Endothelial cell of umbilical vein (primary cell): ENCODE measurements at regions not wholly inside any gene's neighbourhood (a gene's known extent, or its start where the extent isn't known, plus 50 kb on each side); places are given as distances from the start of the nearest gene placed in this dataset.

Experiments used
- BruUV-seq: library from RNA; stranded (reverse); fragments of 400-500 nt; replicated peaks from 2 replicates; lab custom pipeline; 2021; lab: Mats Ljungman, UMichigan
- CTCF ChIA-PET: fragments of 300-600, 350-600 bp; sonication (Branson Sonifier 250); formaldehyde crosslinking; loops from one replicate; lab custom pipeline; 2021; ENCODE audit warnings: antibody characterized with exemption, inconsistent platforms; lab: Charles Lee
- POLR2A ChIA-PET: fragments of 300-600, 350-600 bp; sonication (Branson Sonifier 250); formaldehyde crosslinking; loops from one replicate; lab custom pipeline; 2021; ENCODE audit warnings: antibody characterized with exemption, inconsistent platforms; lab: Charles Lee
- DNase-seq: peaks from one replicate; pipeline ENCODE4 v3.0.0-alpha.2; 2011; ENCODE audit warnings: low read depth, low spot score
- FAIRE-seq: peaks from 2 replicates; lab custom pipeline; 2011; peaks lifted over from hg19 to GRCh38; lab: Jason Lieb, UNC
- H2AFZ ChIP-seq: 2 replicates; pipeline ENCODE4 v1.6.0; 2012; ENCODE audit warnings: low read depth, low read length, control low read depth, inconsistent platforms
- H3K27ac ChIP-seq: 2 replicates; pipeline ENCODE4 v1.5.1; 2011; ENCODE audit warnings: low read depth, mild to moderate bottlenecking, control low read depth, low read length, moderate library complexity; ENCODE audit not compliant: insufficient read depth
- H3K27me3 ChIP-seq, 2 experiments: 2 replicates each; pipeline versions ENCODE4 v1.6.0 to v1.6.1; 2011; ENCODE audit warnings: low read length in 2 of 2, mixed read lengths in 1 of 2; ENCODE audit not compliant: control insufficient read depth in 2 of 2, insufficient read depth in 2 of 2
- H3K36me3 ChIP-seq, 2 experiments: 2 replicates in 1 of 2; 3 replicates in 1 of 2; pipeline ENCODE4 v1.5.1; 2011; ENCODE audit warnings: low read length in 2 of 2, mild to moderate bottlenecking in 1 of 2, moderate library complexity in 1 of 2; ENCODE audit not compliant: control insufficient read depth in 2 of 2, insufficient read depth in 2 of 2; ENCODE audit errors: extremely low read depth in 1 of 2
- H3K4me1 ChIP-seq: 3 replicates; pipeline ENCODE4 v1.5.1; 2011; ENCODE audit warnings: mild to moderate bottlenecking, low read length; ENCODE audit not compliant: control insufficient read depth, insufficient read depth; ENCODE audit errors: extremely low read depth
- H3K4me2 ChIP-seq: 2 replicates; pipeline ENCODE4 v1.6.1; 2011; ENCODE audit warnings: low read length, control low read depth, mixed read lengths; ENCODE audit not compliant: insufficient read depth
- H3K4me3 ChIP-seq, 3 experiments: fragments of 200-600 bp in 1 of 3; sonication (generic), shearing (Covaris generic) in 1 of 3; replicated peaks in 1 of 3; 2 replicates each; pipeline ENCODE4 v1.5.1; 2011 to 2016; ENCODE audit warnings: control low read depth in 3 of 3, low read length in 3 of 3, mild to moderate bottlenecking in 2 of 3, inconsistent platforms in 1 of 3, low read depth in 1 of 3, moderate library complexity in 1 of 3; ENCODE audit not compliant: insufficient read depth in 1 of 3
- H3K79me2 ChIP-seq: 2 replicates; pipeline ENCODE4 v1.6.0; 2012; ENCODE audit warnings: low read length, inconsistent platforms; ENCODE audit not compliant: control insufficient read depth, insufficient read depth
- H3K9ac ChIP-seq: replicated peaks from 2 replicates; pipeline ENCODE3; 2011; ENCODE audit warnings: low read length, control low read depth; ENCODE audit not compliant: insufficient read depth; ENCODE audit errors: extremely low read depth
- H3K9me1 ChIP-seq: replicated peaks from 3 replicates; pipeline ENCODE4 v1.6.0; 2011; ENCODE audit warnings: mild to moderate bottlenecking, low read length; ENCODE audit not compliant: control insufficient read depth, insufficient read depth; ENCODE audit errors: extremely low read depth
- H3K9me3 ChIP-seq: replicated peaks from 2 replicates; pipeline ENCODE4 v1.5.1; 2012; ENCODE audit warnings: low read length, inconsistent platforms; ENCODE audit not compliant: control insufficient read depth, insufficient read depth
- H4K20me1 ChIP-seq: replicated peaks from 2 replicates; pipeline ENCODE3; 2011; ENCODE audit warnings: mild to moderate bottlenecking, low read length; ENCODE audit not compliant: control insufficient read depth, insufficient read depth; ENCODE audit errors: extremely low read depth
- EZH2 ChIP-seq: IDR thresholded peaks from 2 replicates; pipeline ENCODE4 v1.6.1; 2012; ENCODE audit warnings: borderline replicate concordance, low read depth, mild to moderate bottlenecking, moderate library complexity, low read length, inconsistent platforms; ENCODE audit not compliant: severe bottlenecking
- FOS ChIP-seq: IDR thresholded peaks from 2 replicates; pipeline ENCODE4 v1.6.1; 2011; ENCODE audit warnings: mild to moderate bottlenecking, low read length, moderate library complexity, borderline replicate concordance; ENCODE audit not compliant: insufficient read depth
- dilution Hi-C: fragments of 300-500 bp; cut with MboI; formaldehyde crosslinking; loops from one replicate; pipeline ENCODE4 v1.15.0; 2019; ENCODE audit warnings: low sequenced_read_pairs; ENCODE audit not compliant: extremely low pct_ligation_motif_present
- intact Hi-C: fragments of 100-400 bp; cut with micrococcal nuclease; formaldehyde crosslinking; loops from one replicate; pipeline ENCODE4 v1.10.0; 2022
- TF ChIP-seq, protein P1 (sequence below), 2 donors: IDR thresholded peaks; 1 replicate in 1 of 2; 2 replicates in 1 of 2; pipeline ENCODE4 v1.5.1; 2011; ENCODE audit warnings: low read length in 2 of 2, mild to moderate bottlenecking in 2 of 2, moderate library complexity in 2 of 2, control low read depth in 1 of 2, inconsistent platforms in 1 of 2, low read depth in 1 of 2; ENCODE audit not compliant: insufficient read depth in 1 of 2; ENCODE audit errors: extremely low read depth in 1 of 2
- TF ChIP-seq, protein P2 (sequence below): IDR thresholded peaks from 2 replicates; pipeline ENCODE4 v1.6.1; 2011; ENCODE audit not compliant: insufficient read depth, insufficient read length

DNA sequence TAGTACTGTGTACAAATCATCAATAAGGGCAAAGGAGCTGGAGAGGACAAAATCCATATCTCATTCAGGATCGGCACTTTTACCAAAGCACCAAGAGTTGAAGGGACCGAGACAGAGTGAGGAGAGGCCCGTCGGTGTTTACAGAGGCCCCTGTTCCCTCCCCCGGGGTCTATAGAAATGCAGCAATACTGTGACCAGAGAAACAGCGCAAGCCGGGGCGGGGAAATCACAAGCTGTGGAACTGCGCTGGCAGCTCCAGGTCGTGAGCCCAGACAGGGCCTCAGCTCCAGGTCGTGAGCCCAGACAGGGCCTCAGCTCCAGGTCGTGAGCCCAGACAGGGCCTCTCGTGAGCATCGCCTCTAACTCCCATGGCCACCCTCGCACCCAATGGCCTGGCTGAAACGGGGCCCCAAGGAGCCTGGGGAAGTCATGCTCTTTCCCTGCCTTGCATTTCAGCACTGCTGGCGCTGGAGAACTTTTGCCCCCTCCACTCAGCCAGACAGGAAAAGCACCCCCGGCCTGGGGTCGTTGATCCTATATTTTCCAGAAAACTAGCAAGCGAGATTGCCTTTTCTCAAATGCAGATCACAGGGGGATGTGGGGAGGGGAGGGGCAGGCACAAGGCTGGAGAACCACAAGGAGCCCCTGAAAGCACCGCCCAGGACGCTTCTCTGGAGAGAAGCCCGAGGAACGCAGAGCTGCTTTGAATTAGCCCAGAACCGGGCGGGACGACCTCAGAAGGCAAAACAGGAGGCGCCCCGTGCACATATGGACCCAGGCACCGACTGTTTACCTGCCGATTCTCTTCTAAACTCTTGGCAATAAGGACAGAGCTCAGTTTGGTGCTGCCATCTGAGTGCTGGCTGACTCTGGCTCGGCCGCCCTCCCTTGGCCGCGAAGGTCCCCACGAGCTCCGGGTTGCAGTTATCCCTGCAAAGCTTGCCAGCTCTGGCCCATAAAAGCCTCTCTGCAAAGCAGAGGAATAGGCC lies 223.7 kb downstream of the ACKR3 start:
- H2AFZ ChIP-seq = no peak overlapping the region
- dilution Hi-C loops = no loop called here
- no peaks in the 10 kb centered on the region for H3K4me1 ChIP-seq
- ChIA-PET POLR2A (no interaction called here), CTCF (no interaction called here)
- intact Hi-C loops = no loop called here
- no peak overlapping the region for H3K4me3 ChIP-seq
- TF ChIP-seq, protein P1, sequence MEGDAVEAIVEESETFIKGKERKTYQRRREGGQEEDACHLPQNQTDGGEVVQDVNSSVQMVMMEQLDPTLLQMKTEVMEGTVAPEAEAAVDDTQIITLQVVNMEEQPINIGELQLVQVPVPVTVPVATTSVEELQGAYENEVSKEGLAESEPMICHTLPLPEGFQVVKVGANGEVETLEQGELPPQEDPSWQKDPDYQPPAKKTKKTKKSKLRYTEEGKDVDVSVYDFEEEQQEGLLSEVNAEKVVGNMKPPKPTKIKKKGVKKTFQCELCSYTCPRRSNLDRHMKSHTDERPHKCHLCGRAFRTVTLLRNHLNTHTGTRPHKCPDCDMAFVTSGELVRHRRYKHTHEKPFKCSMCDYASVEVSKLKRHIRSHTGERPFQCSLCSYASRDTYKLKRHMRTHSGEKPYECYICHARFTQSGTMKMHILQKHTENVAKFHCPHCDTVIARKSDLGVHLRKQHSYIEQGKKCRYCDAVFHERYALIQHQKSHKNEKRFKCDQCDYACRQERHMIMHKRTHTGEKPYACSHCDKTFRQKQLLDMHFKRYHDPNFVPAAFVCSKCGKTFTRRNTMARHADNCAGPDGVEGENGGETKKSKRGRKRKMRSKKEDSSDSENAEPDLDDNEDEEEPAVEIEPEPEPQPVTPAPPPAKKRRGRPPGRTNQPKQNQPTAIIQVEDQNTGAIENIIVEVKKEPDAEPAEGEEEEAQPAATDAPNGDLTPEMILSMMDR (IDR thresholded peaks at IDR 0.05; ENCODE audit: extremely low read depth in 1 of 2, insufficient read depth in 1 of 2, low read depth in 1 of 2, low read length in 2 of 2) = no peak
- TF ChIP-seq, protein P2, sequence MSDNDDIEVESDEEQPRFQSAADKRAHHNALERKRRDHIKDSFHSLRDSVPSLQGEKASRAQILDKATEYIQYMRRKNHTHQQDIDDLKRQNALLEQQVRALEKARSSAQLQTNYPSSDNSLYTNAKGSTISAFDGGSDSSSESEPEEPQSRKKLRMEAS = no peak
- TF ChIP-seq EZH2 = no peak
- TF ChIP-seq FOS = no peak
- H3K27ac ChIP-seq = no peak overlapping the region
- no peaks in the 10 kb centered on the region for H3K9me3 ChIP-seq
- no peak overlapping the region for H3K4me2 ChIP-seq
- no peaks in the 10 kb centered on the region for H3K79me2 ChIP-seq
- DNase-seq = no peak
- no peaks in the 10 kb centered on the region for H3K9me1 ChIP-seq
- no TSS peak for BruUV-seq
- H3K27me3 ChIP-seq = peaks cover 0 to 12% of the 10 kb centered on the region in 2 experiments
- no peak for FAIRE-seq
- no peaks in the 10 kb centered on the region for H3K36me3 ChIP-seq
- no peak overlapping the region for H3K9ac ChIP-seq
- H4K20me1 ChIP-seq = no peaks in the 10 kb centered on the region
